AG10803 (cell line): ENCODE measurements at regions not wholly inside any gene's neighbourhood (a gene's known extent, or its start where the extent isn't known, plus 50 kb on each side); places are given as distances from the start of the nearest gene placed in this dataset.

ENCODE experiments used
- DNase-seq: peaks from one replicate; pipeline ENCODE4 v3.0.0; 2010; ENCODE audit warnings: low read depth
- H3K4me3 ChIP-seq: 2 replicates; pipeline ENCODE4 v1.5.1; 2011; ENCODE audit warnings: mild to moderate bottlenecking, low read length, control low read depth
- TF ChIP-seq, protein P1 (sequence below): conservative IDR thresholded peaks from 2 replicates; pipeline ENCODE4 v1.5.1; 2011; ENCODE audit warnings: mild to moderate bottlenecking, low read length, control low read depth, inconsistent platforms

DNA sequence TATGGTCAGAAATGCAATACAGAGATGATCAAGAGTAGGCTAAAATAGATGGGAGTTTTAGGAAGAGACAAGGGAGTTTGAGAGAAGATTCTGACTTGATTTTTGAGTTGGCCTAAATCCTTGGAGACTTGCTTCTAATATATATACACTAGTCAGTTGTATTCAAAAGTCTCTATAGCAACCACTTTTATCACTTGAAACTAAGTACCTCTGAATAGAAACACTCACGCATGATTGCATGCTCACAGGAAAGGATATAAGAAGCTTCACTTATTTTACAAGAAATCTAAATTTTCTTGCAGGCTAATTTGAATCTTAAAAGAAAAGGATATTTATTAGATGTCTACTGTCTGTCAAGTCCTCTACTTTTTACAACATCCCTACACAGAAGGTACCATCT lies 316.8 kb downstream of the SNAPC1 start:
- no peak for DNase-seq
- TF ChIP-seq, protein P1, sequence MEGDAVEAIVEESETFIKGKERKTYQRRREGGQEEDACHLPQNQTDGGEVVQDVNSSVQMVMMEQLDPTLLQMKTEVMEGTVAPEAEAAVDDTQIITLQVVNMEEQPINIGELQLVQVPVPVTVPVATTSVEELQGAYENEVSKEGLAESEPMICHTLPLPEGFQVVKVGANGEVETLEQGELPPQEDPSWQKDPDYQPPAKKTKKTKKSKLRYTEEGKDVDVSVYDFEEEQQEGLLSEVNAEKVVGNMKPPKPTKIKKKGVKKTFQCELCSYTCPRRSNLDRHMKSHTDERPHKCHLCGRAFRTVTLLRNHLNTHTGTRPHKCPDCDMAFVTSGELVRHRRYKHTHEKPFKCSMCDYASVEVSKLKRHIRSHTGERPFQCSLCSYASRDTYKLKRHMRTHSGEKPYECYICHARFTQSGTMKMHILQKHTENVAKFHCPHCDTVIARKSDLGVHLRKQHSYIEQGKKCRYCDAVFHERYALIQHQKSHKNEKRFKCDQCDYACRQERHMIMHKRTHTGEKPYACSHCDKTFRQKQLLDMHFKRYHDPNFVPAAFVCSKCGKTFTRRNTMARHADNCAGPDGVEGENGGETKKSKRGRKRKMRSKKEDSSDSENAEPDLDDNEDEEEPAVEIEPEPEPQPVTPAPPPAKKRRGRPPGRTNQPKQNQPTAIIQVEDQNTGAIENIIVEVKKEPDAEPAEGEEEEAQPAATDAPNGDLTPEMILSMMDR: no peak
- no peak overlapping the region for H3K4me3 ChIP-seq

DNA sequence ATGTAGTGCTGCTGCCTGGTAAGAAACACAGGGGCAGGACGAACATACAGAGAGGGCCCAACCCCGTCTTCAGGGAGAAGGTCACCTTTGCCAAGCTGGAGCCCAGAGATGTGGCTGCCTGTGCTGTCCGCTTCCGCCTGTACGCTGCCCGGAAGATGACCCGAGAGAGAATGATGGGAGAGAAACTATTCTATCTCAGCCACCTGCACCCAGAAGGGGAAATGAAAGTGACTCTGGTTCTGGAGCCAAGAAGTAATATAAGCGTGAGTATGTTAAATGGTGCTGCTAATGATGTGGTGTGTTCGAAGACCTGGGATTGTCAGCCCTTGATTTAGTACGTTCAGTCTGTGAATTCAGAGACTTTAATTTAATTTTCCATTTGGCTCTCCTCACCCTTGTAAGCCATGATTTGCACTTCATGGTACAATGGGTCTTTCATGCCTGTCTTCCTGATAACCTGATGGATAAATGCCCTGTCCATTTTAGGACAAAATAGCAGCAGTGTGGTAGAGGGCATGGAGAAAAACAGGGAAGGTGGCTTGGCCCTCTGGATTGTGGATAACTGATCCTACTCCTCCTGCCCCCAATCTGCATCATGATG lies 318.9 kb downstream of the SNAPC1 start:
- TF ChIP-seq, protein P1: no peak
- no peak for DNase-seq
- H3K4me3 ChIP-seq: no peak overlapping the region

DNA sequence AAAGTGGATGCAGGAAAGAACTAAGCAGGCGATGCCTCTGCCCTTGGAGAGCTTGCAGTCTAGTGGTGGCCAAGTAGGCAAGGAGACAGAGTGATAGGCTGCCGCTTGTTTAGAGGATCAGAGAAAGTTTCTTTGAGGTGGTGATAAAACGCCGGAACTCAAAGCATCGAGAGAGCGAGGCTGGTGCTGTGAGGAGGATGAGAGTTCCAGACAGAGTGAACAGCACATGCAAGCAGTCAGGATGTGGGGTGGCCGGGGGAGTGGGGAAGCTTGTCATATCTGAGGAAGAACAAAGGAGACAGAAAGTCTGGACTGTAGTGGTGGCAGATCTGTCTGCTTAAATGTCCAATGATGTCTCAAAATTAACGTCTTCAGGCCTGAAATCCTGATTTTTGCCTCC lies 319.7 kb downstream of the SNAPC1 start:
- no peak overlapping the region for H3K4me3 ChIP-seq
- TF ChIP-seq, protein P1: no peak
- DNase-seq: no peak

DNA sequence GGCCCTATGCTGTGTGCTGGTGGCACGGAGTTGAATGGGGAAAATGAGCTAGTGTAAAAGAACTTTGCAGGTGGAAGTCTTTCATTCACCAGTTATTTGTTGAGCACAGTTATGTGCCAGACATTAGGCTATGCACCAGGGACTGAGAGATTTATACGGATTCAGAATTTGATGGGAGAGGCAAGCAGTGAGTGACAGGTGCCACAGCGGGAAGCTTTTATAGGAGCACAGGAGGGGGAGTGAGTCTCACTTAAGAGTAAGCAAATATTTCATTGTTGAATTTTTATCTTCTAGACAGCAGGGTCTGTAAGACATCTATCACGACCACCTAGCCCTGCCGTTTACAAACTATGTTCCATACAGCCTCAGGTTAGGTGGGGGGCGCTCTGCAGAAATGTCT lies 320.6 kb downstream of the SNAPC1 start:
- TF ChIP-seq, protein P1: no peak
- no peak for DNase-seq
- no peak overlapping the region for H3K4me3 ChIP-seq

DNA sequence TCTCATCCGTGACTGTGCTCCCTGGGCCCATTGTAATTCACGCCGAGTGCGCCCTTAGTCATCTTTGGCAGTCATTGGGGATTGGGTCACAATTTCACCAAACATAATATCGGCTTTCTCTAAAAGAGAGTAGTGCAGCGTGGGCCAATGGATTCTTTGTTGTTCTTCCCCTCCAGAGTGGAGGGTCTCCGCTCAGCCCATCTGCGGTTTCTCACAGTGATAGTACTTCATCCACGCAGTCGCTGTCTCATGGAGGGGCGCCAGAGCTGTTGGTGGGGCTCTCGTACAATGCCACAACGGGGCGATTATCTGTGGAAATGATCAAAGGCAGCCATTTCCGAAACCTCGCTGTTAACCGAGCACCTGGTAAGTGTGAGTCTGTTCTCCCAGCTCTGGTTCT lies 321.8 kb downstream of the SNAPC1 start:
- DNase-seq: no peak
- TF ChIP-seq, protein P1: no peak
- H3K4me3 ChIP-seq: no peak overlapping the region

DNA sequence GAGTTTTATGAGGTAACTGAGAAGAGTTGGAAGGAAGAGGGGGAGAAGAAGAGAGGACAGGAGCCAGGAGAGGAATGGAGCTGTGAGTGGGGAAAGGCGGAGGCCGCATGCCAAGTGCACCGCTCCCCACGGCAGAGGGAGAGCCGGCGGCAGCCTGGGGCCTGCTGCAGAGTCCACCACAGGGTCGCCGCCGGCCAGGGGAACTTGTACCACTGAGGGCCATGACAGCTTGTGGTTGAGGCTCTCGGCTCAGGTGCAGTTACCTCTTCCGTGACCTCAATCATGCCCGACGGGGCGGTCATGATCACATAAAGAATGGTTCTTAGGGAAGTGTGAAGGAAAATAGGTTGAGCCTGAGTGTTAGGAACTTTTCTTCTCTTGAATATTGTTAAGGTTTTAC lies 325.0 kb downstream of the SNAPC1 start:
- TF ChIP-seq, protein P1: no peak
- no peak for DNase-seq
- H3K4me3 ChIP-seq: no peak overlapping the region

DNA sequence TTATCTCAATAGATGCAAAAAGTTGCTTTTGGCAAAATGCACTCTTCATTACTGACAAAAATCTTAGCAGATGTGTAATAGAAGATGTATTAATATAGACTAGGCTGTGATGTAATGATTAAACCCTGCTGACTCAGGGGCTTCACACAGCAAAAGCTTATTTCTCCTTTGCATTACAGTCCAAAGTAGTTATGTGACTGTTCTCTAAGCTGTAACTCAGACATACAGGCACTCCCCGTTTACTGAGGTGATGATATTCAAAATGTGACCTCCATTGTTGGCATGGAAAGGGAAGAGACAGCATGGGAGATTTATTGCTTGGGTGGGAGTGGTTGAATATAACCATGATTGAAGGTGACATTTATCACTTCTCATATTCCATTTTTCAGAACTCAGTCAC lies 331.5 kb downstream of the SNAPC1 start:
- DNase-seq: no peak
- TF ChIP-seq, protein P1: no peak
- H3K4me3 ChIP-seq: no peak overlapping the region
